GM13977 (cell line): ENCODE measurements at regions not wholly inside any gene's neighbourhood (a gene's known extent, or its start where the extent isn't known, plus 50 kb on each side); places are given as distances from the start of the nearest gene placed in this dataset.
"Not testable (repeated sequence)": the region's sequence is repeated elsewhere in the genome, so short reads cannot be mapped to it uniquely, and the experiment has no call there.

Source experiments
- DNase-seq: peaks from one replicate; pipeline ENCODE4 v3.0.0; 2012; ENCODE audit warnings: low spot score
- CTCF ChIP-seq: IDR thresholded peaks from 2 replicates; pipeline ENCODE4 v1.5.1; 2012; ENCODE audit warnings: mild to moderate bottlenecking, control low read depth; ENCODE audit not compliant: insufficient read depth; ENCODE audit errors: extremely low read depth, missing control alignments
- in situ Hi-C: fragments of 300-500 bp; cut with MboI; formaldehyde crosslinking; loops from one replicate; pipeline ENCODE4 v1.12.0; 2022; ENCODE audit warnings: low sequenced_read_pairs, low pct_unique_long_range_greater_than_20kb, mixed read lengths, inconsistent platforms; ENCODE audit not compliant: unreplicated experiment

DNA sequence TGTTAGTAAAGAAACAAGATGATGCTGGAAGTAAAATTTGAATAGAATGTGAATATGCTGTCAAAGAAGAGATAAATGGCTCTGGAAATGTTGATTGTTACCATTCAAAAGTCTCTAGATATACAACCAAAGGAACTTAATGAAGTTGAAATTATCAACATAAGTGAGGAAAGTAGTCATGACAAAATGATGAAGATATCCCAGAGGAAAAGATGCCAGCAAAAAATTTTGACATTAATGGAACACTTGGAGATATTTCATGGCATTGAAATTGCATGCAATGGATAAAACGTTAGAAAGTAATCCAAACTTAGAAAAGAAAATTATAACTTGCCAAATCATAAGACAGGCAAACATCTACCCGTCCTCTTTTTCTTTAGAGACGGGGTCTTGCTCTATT is 154.5 kb upstream of the OLFM3 start:
- in situ Hi-C loops, result no loop called here
- DNase-seq, result no peak
- TF ChIP-seq CTCF, result no peak

- no peak for DNase-seq
- in situ Hi-C loops, result no loop called here
- TF ChIP-seq CTCF, result no peak
These were observed 124.2 kb upstream of the OLFM3 start for GRCh38 chr1:102120910-102121309.

- DNase-seq, result no peak
- no peak for TF ChIP-seq CTCF
- in situ Hi-C loops, result no loop called here
These were observed 121.4 kb upstream of the OLFM3 start for GRCh38 chr1:102118150-102118549.

GRCh38 chr1:102110586-102110985 is 113.9 kb upstream of the OLFM3 start:
- DNase-seq, result no peak
- TF ChIP-seq CTCF, result no peak
- in situ Hi-C loops, result no loop called here

DNA sequence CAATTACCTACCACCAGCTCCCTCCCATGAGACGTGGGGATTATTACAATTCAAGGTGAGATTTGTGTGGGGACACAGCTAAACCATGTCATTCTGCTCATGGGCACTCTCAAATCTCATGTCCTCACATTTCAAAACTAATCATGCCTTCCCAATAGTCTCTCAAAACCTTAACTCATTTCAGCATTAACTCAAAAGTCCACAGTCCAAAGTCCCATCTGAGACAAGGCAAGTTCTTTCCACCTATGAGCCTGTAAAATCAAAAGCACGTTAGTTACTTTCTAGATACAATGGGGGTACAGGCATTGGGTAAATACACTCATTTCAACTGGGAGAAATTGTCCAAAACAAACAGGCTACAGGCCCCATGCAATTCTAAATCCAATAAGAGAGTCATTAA is 112.8 kb upstream of the OLFM3 start:
- DNase-seq, in situ Hi-C loops: not testable (repeated sequence)

DNA sequence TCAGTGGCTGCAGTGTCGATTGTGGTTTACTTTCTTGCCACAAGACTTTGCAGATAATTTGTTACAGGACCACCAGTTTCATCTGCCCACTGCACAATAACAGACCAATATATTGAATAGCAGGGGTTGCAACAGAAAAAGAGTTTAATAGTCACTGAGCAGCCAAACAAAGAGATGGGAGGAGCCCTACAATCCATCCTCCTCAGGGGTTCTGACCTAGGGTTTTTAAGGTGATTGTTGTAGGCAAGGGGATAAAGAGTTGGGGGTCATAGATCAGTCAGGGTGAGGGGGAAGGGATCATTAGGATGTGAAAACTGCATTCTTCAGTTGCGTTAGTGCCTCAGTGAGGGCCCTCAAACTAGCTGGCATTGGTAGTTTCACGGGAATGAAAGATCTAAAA is 110.7 kb upstream of the OLFM3 start:
- DNase-seq, result no peak
- TF ChIP-seq CTCF, result no peak
- in situ Hi-C loops, result no loop called here

GRCh38 chr1:102105931-102106550 is 109.3 kb upstream of the OLFM3 start:
- no peak for TF ChIP-seq CTCF
- no peak for DNase-seq
- in situ Hi-C loops, result no loop called here
